ENCODE measurements at regions not wholly inside any gene's neighbourhood (a gene's known extent, or its start where the extent isn't known, plus 50 kb on each side); places are given as distances from the start of the nearest gene placed in this dataset.

GRCh38 chr12:106004289-106004688 is 134.5 kb downstream of the NUAK1 start:
- TF ChIP-seq POLR2A (IDR thresholded peaks at IDR 0.05) (no peak), CTCF (IDR thresholded peaks at IDR 0.05) (no peak)
